Keratinocyte (primary cell): ENCODE measurements at regions not wholly inside any gene's neighbourhood (a gene's known extent, or its start where the extent isn't known, plus 50 kb on each side); places are given as distances from the start of the nearest gene placed in this dataset.

Experiments used
- DNase-seq: peaks from one replicate; pipeline ENCODE4 v3.0.0-alpha.2; 2011; ENCODE audit warnings: low read depth, missing footprints, low spot score
- FAIRE-seq: peaks from 2 replicates; lab custom pipeline; 2011; peaks lifted over from hg19 to GRCh38; lab: Jason Lieb, UNC
- H2AFZ ChIP-seq: 2 replicates; pipeline ENCODE4 v1.6.0; 2012; ENCODE audit warnings: low read length, control low read depth, inconsistent platforms; ENCODE audit not compliant: control insufficient read depth
- H3K27ac ChIP-seq: 2 replicates; pipeline ENCODE4 v1.5.1; 2011; ENCODE audit warnings: low read length; ENCODE audit not compliant: control insufficient read depth, insufficient read depth
- H3K27me3 ChIP-seq: 3 replicates; pipeline ENCODE4 v1.6.0; 2011; ENCODE audit warnings: low read length; ENCODE audit not compliant: control insufficient read depth, insufficient read depth; ENCODE audit errors: extremely low read depth
- H3K36me3 ChIP-seq, 2 experiments: 2 replicates in 1 of 2; 3 replicates in 1 of 2; pipeline ENCODE4 v1.5.1; 2011; ENCODE audit warnings: low read length in 2 of 2, mild to moderate bottlenecking in 1 of 2; ENCODE audit not compliant: control insufficient read depth in 2 of 2, insufficient read depth in 2 of 2; ENCODE audit errors: extremely low read depth in 1 of 2
- H3K4me1 ChIP-seq: 3 replicates; pipeline ENCODE4 v1.5.1; 2011; ENCODE audit warnings: low read length; ENCODE audit not compliant: control insufficient read depth, insufficient read depth; ENCODE audit errors: extremely low read depth
- H3K4me2 ChIP-seq: 3 replicates; pipeline ENCODE4 v1.6.0; 2011; ENCODE audit warnings: low read depth, low read length; ENCODE audit not compliant: control insufficient read depth, insufficient read depth; ENCODE audit errors: extremely low read depth
- H3K4me3 ChIP-seq, 3 experiments: fragments of 200-600 bp in 1 of 3; sonication (generic) in 1 of 3; 2 replicates in 2 of 3; 3 replicates in 1 of 3; pipeline ENCODE4 v1.5.1; 2011 to 2016; ENCODE audit warnings: low read length in 3 of 3, mild to moderate bottlenecking in 3 of 3, control low read depth in 2 of 3, inconsistent platforms in 1 of 3, low read depth in 1 of 3, mixed read lengths in 1 of 3, mixed run types in 1 of 3, moderate library complexity in 1 of 3; ENCODE audit not compliant: control insufficient read depth in 2 of 3, insufficient read depth in 2 of 3; ENCODE audit errors: extremely low read depth in 1 of 3
- H3K79me2 ChIP-seq: 2 replicates; pipeline ENCODE4 v1.6.0; 2012; ENCODE audit warnings: low read length; ENCODE audit not compliant: control insufficient read depth, insufficient read depth
- H3K9ac ChIP-seq: 3 replicates; pipeline ENCODE4 v1.6.0; 2011; ENCODE audit warnings: low read length; ENCODE audit not compliant: control insufficient read depth, insufficient read depth; ENCODE audit errors: extremely low read depth
- H3K9me1 ChIP-seq: 3 replicates; pipeline ENCODE4 v1.6.0; 2011; ENCODE audit warnings: low read length; ENCODE audit not compliant: control insufficient read depth, insufficient read depth; ENCODE audit errors: extremely low read depth
- H3K9me3 ChIP-seq: 2 replicates; pipeline ENCODE4 v1.5.1; 2012; ENCODE audit warnings: low read depth, low read length; ENCODE audit not compliant: control insufficient read depth
- H4K20me1 ChIP-seq: 3 replicates; pipeline ENCODE4 v1.6.0; 2011; ENCODE audit warnings: low read length; ENCODE audit not compliant: control insufficient read depth, insufficient read depth; ENCODE audit errors: extremely low read depth
- CTCF ChIP-seq, 3 experiments: IDR thresholded peaks in 1 of 3; conservative IDR thresholded peaks in 1 of 3; optimal IDR thresholded peaks in 1 of 3; 2 replicates in 2 of 3; 3 replicates in 1 of 3; pipeline versions ENCODE3 to v1.5.1; 2011; ENCODE audit warnings: low read length in 3 of 3, mild to moderate bottlenecking in 3 of 3, moderate library complexity in 2 of 3, control low read depth in 1 of 3, inconsistent platforms in 1 of 3; ENCODE audit not compliant: insufficient read depth in 2 of 3; ENCODE audit errors: extremely low read depth in 1 of 3
- EZH2 ChIP-seq: IDR thresholded peaks from one replicate; pipeline ENCODE4 v1.6.1; 2012; ENCODE audit warnings: inconsistent platforms, mild to moderate bottlenecking, low read length, moderate library complexity
- dilution Hi-C: fragments of 300-500 bp; cut with MboI; formaldehyde crosslinking; loops from one replicate; pipeline ENCODE4 v1.7.0; 2020; ENCODE audit warnings: low sequenced_read_pairs; ENCODE audit not compliant: extremely low pct_ligation_motif_present

- dilution Hi-C loops, result no loop called here
- no peak overlapping the region for H3K27ac ChIP-seq
- FAIRE-seq (no peak), DNase-seq (no peak)
- no peak overlapping the region for H3K4me3 ChIP-seq
- no peak overlapping the region for H3K9ac ChIP-seq
- H3K79me2 ChIP-seq, result no peaks in the 10 kb centered on the region
- H3K27me3 ChIP-seq, result no peaks in the 10 kb centered on the region
- no peak for TF ChIP-seq EZH2
- no peak for TF ChIP-seq CTCF (optimal IDR thresholded peaks at IDR 0.05 in 1 of 3, IDR thresholded peaks at IDR 0.05 in 1 of 3, conservative IDR thresholded peaks at IDR 0.05 in 1 of 3; ENCODE audit: extremely low read depth in 1 of 3, insufficient read depth in 2 of 3, low read length in 3 of 3)
- H3K4me2 ChIP-seq, result peak overlapping the region; percentile 10
- no peaks in the 10 kb centered on the region for H3K4me1 ChIP-seq
- H4K20me1 ChIP-seq, result no peaks in the 10 kb centered on the region
- H3K36me3 ChIP-seq, result no peaks in the 10 kb centered on the region
- H3K9me1 ChIP-seq, result no peaks in the 10 kb centered on the region
- no peak overlapping the region for H2AFZ ChIP-seq
- no peaks in the 10 kb centered on the region for H3K9me3 ChIP-seq
Measured at GRCh38 chrX:120680090-120680489, 50.2 kb upstream of the C1GALT1C1 start.
